ENCODE measurements at regions not wholly inside any gene's neighbourhood (a gene's known extent, or its start where the extent isn't known, plus 50 kb on each side); places are given as distances from the start of the nearest gene placed in this dataset.

GRCh38 chr14:43243168-43243567 is 1263.9 kb downstream of the FSCB start:
- no peaks in the 10 kb centered on the region for H3K4me1 ChIP-seq
- DNase-seq (no peak), ATAC-seq (no peak)
- no peak overlapping the region for H3K4me3 ChIP-seq
- H3K27me3 ChIP-seq, result no peaks in the 10 kb centered on the region
- TF ChIP-seq CTCF (IDR thresholded peaks at IDR 0.05 in 4 of 5, conservative IDR thresholded peaks at IDR 0.05 in 1 of 5), result no peak
- no peak for TF ChIP-seq POLR2A (IDR thresholded peaks at IDR 0.05)
- H3K9me3 ChIP-seq, result no peaks in the 10 kb centered on the region
- no peaks in the 10 kb centered on the region for H3K36me3 ChIP-seq
- intact Hi-C loops (cut with DNase I; ENCODE audit: low total_unique reads), result no loop called here
- no peak overlapping the region for H3K27ac ChIP-seq
- in situ Hi-C loops (cut with MboI; ENCODE audit: low sequenced_read_pairs in 4 of 4), result no loop called here

- in situ Hi-C loops (cut with MboI; ENCODE audit: low sequenced_read_pairs in 4 of 4), result no loop called here
- H3K27ac ChIP-seq, result no peak overlapping the region
- ATAC-seq, result no peak
- no peak overlapping the region for H3K4me3 ChIP-seq
- no peak for DNase-seq
- no peaks in the 10 kb centered on the region for H3K27me3 ChIP-seq
- H3K4me1 ChIP-seq, result no peaks in the 10 kb centered on the region
- peaks cover 0 to 4% (median 0%) of the 10 kb centered on the region in 3 donors for H3K9me3 ChIP-seq
- intact Hi-C loops (cut with DNase I; ENCODE audit: low total_unique reads), result no loop called here
- TF ChIP-seq CTCF (IDR thresholded peaks at IDR 0.05 in 4 of 5, conservative IDR thresholded peaks at IDR 0.05 in 1 of 5), result no peak
- no peak for TF ChIP-seq POLR2A (IDR thresholded peaks at IDR 0.05)
- no peaks in the 10 kb centered on the region for H3K36me3 ChIP-seq
Observed at GRCh38 chr14:43232261-43232660, 1274.8 kb downstream of the FSCB start.

- in situ Hi-C loops (cut with MboI; ENCODE audit: low sequenced_read_pairs in 4 of 4), result no loop called here
- no peak for ATAC-seq
Observed at GRCh38 chr14:43215524-43215923, 1291.6 kb downstream of the FSCB start.

GRCh38 chr14:43207189-43207588 is 1299.9 kb downstream of the FSCB start:
- Histone ChIP-seq H3K4me3 (no peak overlapping the region), H3K9me3 (no peaks in the 10 kb centered on the region), H3K4me1 (no peaks in the 10 kb centered on the region), H3K27me3 (no peaks in the 10 kb centered on the region), H3K27ac (no peak overlapping the region), H3K36me3 (no peaks in the 10 kb centered on the region)
- TF ChIP-seq POLR2A (IDR thresholded peaks at IDR 0.05) (no peak), CTCF (IDR thresholded peaks at IDR 0.05 in 4 of 5, conservative IDR thresholded peaks at IDR 0.05 in 1 of 5) (no peak)
- in situ Hi-C loops (cut with MboI; ENCODE audit: low sequenced_read_pairs in 4 of 4), result no loop called here
- ATAC-seq (no peak), DNase-seq (no peak)
- intact Hi-C loops (cut with DNase I; ENCODE audit: low total_unique reads), result no loop called here

More at GRCh38 chr14:43215524-43215923, 1291.6 kb downstream of the FSCB start:
- intact Hi-C loops (cut with DNase I; ENCODE audit: low total_unique reads), result no loop called here
- Histone ChIP-seq H3K4me1 (no peaks in the 10 kb centered on the region), H3K9me3 (no peaks in the 10 kb centered on the region), H3K4me3 (no peak overlapping the region), H3K36me3 (no peaks in the 10 kb centered on the region), H3K27ac (no peak overlapping the region), H3K27me3 (no peaks in the 10 kb centered on the region)
- TF ChIP-seq POLR2A (IDR thresholded peaks at IDR 0.05) (no peak), CTCF (IDR thresholded peaks at IDR 0.05 in 4 of 5, conservative IDR thresholded peaks at IDR 0.05 in 1 of 5) (no peak)
- DNase-seq, result no peak

GRCh38 chr14:43204816-43205215 is 1302.3 kb downstream of the FSCB start:
- DNase-seq (no peak), ATAC-seq (no peak)
- intact Hi-C loops (cut with DNase I; ENCODE audit: low total_unique reads) (no loop called here), in situ Hi-C loops (cut with MboI; ENCODE audit: low sequenced_read_pairs in 4 of 4) (no loop called here)
- Histone ChIP-seq H3K4me1 (no peaks in the 10 kb centered on the region), H3K36me3 (no peaks in the 10 kb centered on the region), H3K4me3 (no peak overlapping the region), H3K27me3 (no peaks in the 10 kb centered on the region), H3K9me3 (no peaks in the 10 kb centered on the region), H3K27ac (no peak overlapping the region)
- TF ChIP-seq POLR2A (IDR thresholded peaks at IDR 0.05), result no peak
- no peak for TF ChIP-seq CTCF (IDR thresholded peaks at IDR 0.05 in 4 of 5, conservative IDR thresholded peaks at IDR 0.05 in 1 of 5)

Data from gastrocnemius medialis (tissue), 4 donors.